ENCODE measurements at regions not wholly inside any gene's neighbourhood (a gene's known extent, or its start where the extent isn't known, plus 50 kb on each side); places are given as distances from the start of the nearest gene placed in this dataset.

DNA sequence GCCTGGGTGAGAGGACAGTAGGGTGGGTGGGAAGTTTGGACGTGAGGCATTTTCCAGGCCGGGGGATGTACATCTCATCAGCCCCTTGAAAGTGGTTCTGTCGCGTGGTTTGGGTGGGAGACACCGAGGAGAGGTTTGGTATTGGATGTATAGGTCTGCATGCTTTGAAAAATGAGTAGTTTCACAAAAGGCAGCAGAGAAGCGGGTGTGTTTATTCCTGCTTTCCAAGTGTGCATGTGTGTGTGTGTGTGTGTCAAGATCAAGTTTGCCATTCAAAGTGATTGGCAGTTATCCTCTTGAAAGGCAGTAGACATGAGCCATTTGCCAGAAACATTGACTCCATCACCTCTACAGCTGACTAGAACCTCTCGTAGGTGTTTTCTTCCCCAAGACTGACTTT is 423.1 kb upstream of the POU3F3 start (continued):
- TF ChIP-seq, protein P1, sequence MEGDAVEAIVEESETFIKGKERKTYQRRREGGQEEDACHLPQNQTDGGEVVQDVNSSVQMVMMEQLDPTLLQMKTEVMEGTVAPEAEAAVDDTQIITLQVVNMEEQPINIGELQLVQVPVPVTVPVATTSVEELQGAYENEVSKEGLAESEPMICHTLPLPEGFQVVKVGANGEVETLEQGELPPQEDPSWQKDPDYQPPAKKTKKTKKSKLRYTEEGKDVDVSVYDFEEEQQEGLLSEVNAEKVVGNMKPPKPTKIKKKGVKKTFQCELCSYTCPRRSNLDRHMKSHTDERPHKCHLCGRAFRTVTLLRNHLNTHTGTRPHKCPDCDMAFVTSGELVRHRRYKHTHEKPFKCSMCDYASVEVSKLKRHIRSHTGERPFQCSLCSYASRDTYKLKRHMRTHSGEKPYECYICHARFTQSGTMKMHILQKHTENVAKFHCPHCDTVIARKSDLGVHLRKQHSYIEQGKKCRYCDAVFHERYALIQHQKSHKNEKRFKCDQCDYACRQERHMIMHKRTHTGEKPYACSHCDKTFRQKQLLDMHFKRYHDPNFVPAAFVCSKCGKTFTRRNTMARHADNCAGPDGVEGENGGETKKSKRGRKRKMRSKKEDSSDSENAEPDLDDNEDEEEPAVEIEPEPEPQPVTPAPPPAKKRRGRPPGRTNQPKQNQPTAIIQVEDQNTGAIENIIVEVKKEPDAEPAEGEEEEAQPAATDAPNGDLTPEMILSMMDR (IDR thresholded peaks at IDR 0.05 in 2 of 3, conservative IDR thresholded peaks at IDR 0.05 in 1 of 3; ENCODE audit: borderline replicate concordance in 1 of 3, insufficient read depth in 1 of 3, low read depth in 2 of 3, low read length in 2 of 3): no peak
- no peak for TF ChIP-seq EZH2 (IDR thresholded peaks at IDR 0.05)
- no peak for TF ChIP-seq FOSL1 (IDR thresholded peaks at IDR 0.05; ENCODE audit: low read depth)

DNA sequence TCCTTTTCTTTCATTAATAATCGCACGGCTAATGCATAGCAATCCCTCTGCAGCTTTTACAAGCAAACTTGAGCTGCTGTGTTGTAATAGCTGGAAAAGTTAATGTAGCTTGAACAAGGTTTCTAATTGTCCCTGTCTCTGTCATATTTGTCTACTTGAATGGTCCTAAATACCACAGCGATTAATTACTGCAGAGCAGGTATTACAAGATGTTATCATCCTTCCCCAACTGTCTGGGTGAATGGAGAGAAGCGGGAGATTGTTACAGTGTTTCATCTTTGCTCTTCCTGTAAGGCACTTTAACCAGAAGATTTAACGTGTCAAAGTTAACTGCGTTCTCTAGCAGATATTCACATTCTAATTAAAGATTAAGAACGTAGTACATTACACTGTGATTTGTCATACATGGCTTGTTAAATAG is 422.2 kb upstream of the POU3F3 start:
- BruUV-seq (replicated peaks): no TSS peak
- Histone ChIP-seq H3K36me3 (ENCODE audit: control insufficient read depth in 1 of 2, insufficient read depth in 2 of 2, low read length in 2 of 2) (no peaks in the 10 kb centered on the region), H3K4me3 (replicated peaks in 1 of 2; ENCODE audit: low read depth in 1 of 2, low read length in 2 of 2) (no peak overlapping the region), H2AFZ (ENCODE audit: low read depth, low read length, poor library complexity, severe bottlenecking) (no peak overlapping the region), H3K9me3 (ENCODE audit: control insufficient read depth in 1 of 2, insufficient read depth in 1 of 2, low read depth in 1 of 2, low read length in 2 of 2) (peaks cover 3 to 5% of the 10 kb centered on the region in 2 experiments; a peak in 2 of 4 replicates), H3K9ac (ENCODE audit: low read length) (no peak overlapping the region), H3K4me1 (ENCODE audit: control insufficient read depth in 1 of 2, insufficient read depth in 2 of 2, low read length in 2 of 2) (no peaks in the 10 kb centered on the region), H4K20me1 (ENCODE audit: insufficient read depth) (no peaks in the 10 kb centered on the region), H3K79me2 (ENCODE audit: insufficient read depth, low read length) (no peaks in the 10 kb centered on the region), H3K27me3 (ENCODE audit: insufficient read depth, low read length) (no peaks in the 10 kb centered on the region), H3K4me2 (ENCODE audit: low read length) (no peak overlapping the region), H3K9me2 (ENCODE audit: insufficient read depth) (no peaks in the 10 kb centered on the region), H3K27ac (ENCODE audit: low read depth, low read length) (no peak overlapping the region)
- POLR2A ChIA-PET: no interaction called here
- intact Hi-C loops (cut with micrococcal nuclease): no loop called here
- CTCF ChIA-PET: no interaction called here
- RAD21 ChIA-PET (ENCODE audit: low non-redundant PET in 1 of 2, low total read pairs in 2 of 2, uncharacterized antibody in 2 of 2, unreplicated experiment in 2 of 2): no interaction called here
- no peak for ATAC-seq
- no peak for DNase-seq (ENCODE audit: low read depth, low spot score)
- TF ChIP-seq, protein P2, sequence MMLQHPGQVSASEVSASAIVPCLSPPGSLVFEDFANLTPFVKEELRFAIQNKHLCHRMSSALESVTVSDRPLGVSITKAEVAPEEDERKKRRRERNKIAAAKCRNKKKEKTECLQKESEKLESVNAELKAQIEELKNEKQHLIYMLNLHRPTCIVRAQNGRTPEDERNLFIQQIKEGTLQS (IDR thresholded peaks at IDR 0.05): no peak
- no peak for TF ChIP-seq POLR2A (IDR thresholded peaks at IDR 0.05; ENCODE audit: borderline replicate concordance, extremely low read depth, insufficient read depth, insufficient read length)
- no peak for TF ChIP-seq RAD21 (IDR thresholded peaks at IDR 0.05; ENCODE audit: low read depth)
- no peak for TF ChIP-seq EZH2phosphoT487 (IDR thresholded peaks at IDR 0.05; ENCODE audit: borderline replicate concordance)
- TF ChIP-seq SP1 (IDR thresholded peaks at IDR 0.05; ENCODE audit: low read depth): no peak
- no peak for TF ChIP-seq ZFX (IDR thresholded peaks at IDR 0.05)
- TF ChIP-seq, protein P1 (IDR thresholded peaks at IDR 0.05 in 2 of 3, conservative IDR thresholded peaks at IDR 0.05 in 1 of 3; ENCODE audit: borderline replicate concordance in 1 of 3, insufficient read depth in 1 of 3, low read depth in 2 of 3, low read length in 2 of 3): no peak
- TF ChIP-seq, protein P3, sequence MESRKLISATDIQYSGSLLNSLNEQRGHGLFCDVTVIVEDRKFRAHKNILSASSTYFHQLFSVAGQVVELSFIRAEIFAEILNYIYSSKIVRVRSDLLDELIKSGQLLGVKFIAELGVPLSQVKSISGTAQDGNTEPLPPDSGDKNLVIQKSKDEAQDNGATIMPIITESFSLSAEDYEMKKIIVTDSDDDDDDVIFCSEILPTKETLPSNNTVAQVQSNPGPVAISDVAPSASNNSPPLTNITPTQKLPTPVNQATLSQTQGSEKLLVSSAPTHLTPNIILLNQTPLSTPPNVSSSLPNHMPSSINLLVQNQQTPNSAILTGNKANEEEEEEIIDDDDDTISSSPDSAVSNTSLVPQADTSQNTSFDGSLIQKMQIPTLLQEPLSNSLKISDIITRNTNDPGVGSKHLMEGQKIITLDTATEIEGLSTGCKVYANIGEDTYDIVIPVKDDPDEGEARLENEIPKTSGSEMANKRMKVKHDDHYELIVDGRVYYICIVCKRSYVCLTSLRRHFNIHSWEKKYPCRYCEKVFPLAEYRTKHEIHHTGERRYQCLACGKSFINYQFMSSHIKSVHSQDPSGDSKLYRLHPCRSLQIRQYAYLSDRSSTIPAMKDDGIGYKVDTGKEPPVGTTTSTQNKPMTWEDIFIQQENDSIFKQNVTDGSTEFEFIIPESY (IDR thresholded peaks at IDR 0.05; ENCODE audit: extremely low read depth, insufficient replicate concordance, low read length): no peak
- TF ChIP-seq, protein P4, sequence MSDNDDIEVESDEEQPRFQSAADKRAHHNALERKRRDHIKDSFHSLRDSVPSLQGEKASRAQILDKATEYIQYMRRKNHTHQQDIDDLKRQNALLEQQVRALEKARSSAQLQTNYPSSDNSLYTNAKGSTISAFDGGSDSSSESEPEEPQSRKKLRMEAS (IDR thresholded peaks at IDR 0.05): no peak
- TF ChIP-seq YY1 (IDR thresholded peaks at IDR 0.05; ENCODE audit: extremely low read depth, insufficient replicate concordance, low read depth, low read length): no peak
- TF ChIP-seq SRF (IDR thresholded peaks at IDR 0.05; ENCODE audit: low read depth): no peak
- TF ChIP-seq CEBPB (IDR thresholded peaks at IDR 0.05; ENCODE audit: low read depth): no peak
- TF ChIP-seq EGR1 (IDR thresholded peaks at IDR 0.05; ENCODE audit: low read depth): no peak
- TF ChIP-seq POLR2AphosphoS5 (IDR thresholded peaks at IDR 0.05; ENCODE audit: low read depth, low read length): no peak
